B cell (primary cell): ENCODE measurements at regions not wholly inside any gene's neighbourhood (a gene's known extent, or its start where the extent isn't known, plus 50 kb on each side); places are given as distances from the start of the nearest gene placed in this dataset.

ENCODE experiments used
- ATAC-seq: fragments of 200-7000 bp; cut with Tn5 transposase; one replicate; pipeline ENCODE4 v1.10.0; 2021; ENCODE audit warnings: low read depth, mild to moderate bottlenecking, moderate number of reproducible peaks, moderate library complexity
- CTCF ChIA-PET: fragments of 350-600 bp; sonication (Branson Sonifier 250); formaldehyde crosslinking; loops from one replicate; lab custom pipeline; 2021; ENCODE audit warnings: antibody characterized with exemption, inconsistent platforms; lab: Charles Lee
- POLR2A ChIA-PET: fragments of 350-600 bp; sonication (Branson Sonifier 250); formaldehyde crosslinking; loops from one replicate; lab custom pipeline; 2021; ENCODE audit warnings: antibody characterized with exemption; lab: Charles Lee
- DNase-seq: peaks from one replicate; pipeline ENCODE4 v3.0.0; 2013
- H2AFZ ChIP-seq: 2 replicates; pipeline ENCODE4 v1.6.1; 2012; ENCODE audit warnings: mild to moderate bottlenecking, low read depth, low read length; ENCODE audit not compliant: insufficient read depth, poor library complexity, severe bottlenecking
- H3K27ac ChIP-seq, 2 donors: 1 replicate in 1 of 2; 2 replicates in 1 of 2; pipeline ENCODE4 v1.5.1; 2012 to 2013; ENCODE audit warnings: low read length in 2 of 2, mild to moderate bottlenecking in 2 of 2, moderate library complexity in 1 of 2
- H3K27me3 ChIP-seq, 4 experiments: fragments of 200-600 bp in 1 of 4; sonication (generic) in 1 of 4; replicated peaks in 1 of 4; 1 replicate in 2 of 4; 2 replicates in 2 of 4; pipeline versions ENCODE4 v1.6.1 to v1.7.0; 2013 to 2016; ENCODE audit warnings: low read length in 3 of 4, mild to moderate bottlenecking in 2 of 4, mixed read lengths in 1 of 4, moderate library complexity in 1 of 4; ENCODE audit not compliant: insufficient read depth in 4 of 4, control insufficient read depth in 3 of 4; ENCODE audit errors: control extremely low read depth in 1 of 4
- H3K36me3 ChIP-seq, 2 experiments: replicated peaks in 1 of 2; 1 replicate in 1 of 2; 2 replicates in 1 of 2; pipeline versions ENCODE4 v1.6.1 to v1.7.1; 2013; ENCODE audit warnings: low read length in 1 of 2; ENCODE audit not compliant: insufficient read depth in 2 of 2, control insufficient read depth in 1 of 2; ENCODE audit errors: control extremely low read depth in 1 of 2, extremely low read depth in 1 of 2
- H3K4me1 ChIP-seq, 2 donors: fragments of 200-600 bp in 1 of 2; sonication (generic) in 1 of 2; 1 replicate in 1 of 2; 2 replicates in 1 of 2; pipeline versions ENCODE4 v1.5.1 to v1.6.1; 2013 to 2017; ENCODE audit warnings: low read length in 2 of 2; ENCODE audit not compliant: control insufficient read depth in 2 of 2, insufficient read depth in 2 of 2
- H3K4me2 ChIP-seq: replicated peaks from 2 replicates; pipeline ENCODE3; 2012; ENCODE audit warnings: mild to moderate bottlenecking, low read depth, low read length; ENCODE audit not compliant: poor library complexity, severe bottlenecking
- H3K4me3 ChIP-seq, 5 experiments: fragments of 200-600 bp in 1 of 5; sonication (generic) in 1 of 5; 1 replicate in 3 of 5; 2 replicates in 2 of 5; pipeline versions ENCODE4 v1.5.1 to v1.7.0; 2011 to 2016; ENCODE audit warnings: low read length in 4 of 5, mild to moderate bottlenecking in 4 of 5, low read depth in 2 of 5, control low read depth in 1 of 5, moderate library complexity in 1 of 5; ENCODE audit not compliant: insufficient read depth in 1 of 5; ENCODE audit errors: control extremely low read depth in 1 of 5, extremely low read depth in 1 of 5
- H3K79me2 ChIP-seq: fragments of 200-600 bp; sonication (generic); one replicate; pipeline ENCODE4 v1.6.0; 2016; ENCODE audit warnings: low read length; ENCODE audit not compliant: control insufficient read depth, insufficient read depth
- H3K9ac ChIP-seq: fragments of 200-600 bp; sonication (generic); 2 replicates; pipeline ENCODE4 v1.6.1; 2017; ENCODE audit warnings: mild to moderate bottlenecking, low read length, moderate library complexity
- H3K9me3 ChIP-seq, 3 donors: one replicate each; pipeline versions ENCODE4 v1.6.1 to v1.7.1; 2013; ENCODE audit warnings: low read length in 2 of 3; ENCODE audit not compliant: control insufficient read depth in 2 of 3, insufficient read depth in 1 of 3; ENCODE audit errors: control extremely low read depth in 1 of 3
- H4K20me1 ChIP-seq: 2 replicates; pipeline ENCODE4 v1.6.0; 2012; ENCODE audit warnings: mild to moderate bottlenecking, low read length; ENCODE audit not compliant: insufficient read depth, control insufficient read depth, poor library complexity, severe bottlenecking
- H3K27ac Mint-ChIP-seq: one replicate; pipeline ENCODE4 v1.8.0; 2021; ENCODE audit warnings: mixed read lengths
- H3K27me3 Mint-ChIP-seq: one replicate; pipeline ENCODE4 v1.8.0; 2021; ENCODE audit warnings: mixed read lengths
- H3K4me1 Mint-ChIP-seq: one replicate; pipeline ENCODE4 v1.8.0; 2021; ENCODE audit warnings: mixed read lengths
- H3K4me3 Mint-ChIP-seq: one replicate; pipeline ENCODE4 v1.8.0; 2021; ENCODE audit warnings: mixed read lengths
- H3K9me3 Mint-ChIP-seq: one replicate; pipeline ENCODE4 v1.8.0; 2022; ENCODE audit warnings: mixed read lengths; ENCODE audit not compliant: insufficient read depth
- CTCF ChIP-seq: fragments of 200-600 bp; IDR thresholded peaks from one replicate; pipeline ENCODE4 v1.8.0; 2022; ENCODE audit warnings: antibody characterized with exemption, mild to moderate bottlenecking
- EZH2 ChIP-seq: IDR thresholded peaks from 2 replicates; pipeline ENCODE4 v1.6.1; 2012; ENCODE audit warnings: borderline replicate concordance, low read depth, mild to moderate bottlenecking, moderate library complexity, low read length; ENCODE audit not compliant: insufficient read depth, poor library complexity, severe bottlenecking
- WGBS: methylation state at CpG from one replicate; pipeline ENCODE4 v1.1.5; 2013; ENCODE audit warnings: missing lambda C conversion rate; ENCODE audit not compliant: insufficient coverage; 5-methylcytosine and 5-hydroxymethylcytosine counted together
- intact Hi-C: fragments of 100-400 bp; cut with micrococcal nuclease; formaldehyde crosslinking; loops from one replicate; pipeline ENCODE4 v1.10.0; 2022

GRCh38 chr9:135020481-135021392, 66.7 kb upstream of the OLFM1 start:
- intact Hi-C loops, result no loop called here
- no peak for TF ChIP-seq EZH2
- TF ChIP-seq CTCF, result no peak
- ATAC-seq, result no peak
- Histone ChIP-seq H4K20me1 (no peaks in the 10 kb centered on the region), H3K27ac (no peak overlapping the region), H3K9me3 (no peaks in the 10 kb centered on the region), H3K4me1 (no peaks in the 10 kb centered on the region), H3K4me3 (no peak overlapping the region), H3K4me2 (no peak overlapping the region), H3K27me3 (no peaks in the 10 kb centered on the region), H3K79me2 (no peaks in the 10 kb centered on the region), H2AFZ (no peak overlapping the region), H3K36me3 (no peaks in the 10 kb centered on the region), H3K9ac (no peak overlapping the region)
- no peak overlapping the region for H3K27ac Mint-ChIP-seq
- ChIA-PET POLR2A (no interaction called here), CTCF (no interaction called here)
- peaks cover 22% of the 10 kb centered on the region for H3K27me3 Mint-ChIP-seq
- H3K9me3 Mint-ChIP-seq, result no peaks in the 10 kb centered on the region
- no peaks in the 10 kb centered on the region for H3K4me1 Mint-ChIP-seq
- no peak for DNase-seq
- 70% methylated on average over 23 of the region's 24 CpGs for WGBS
- H3K4me3 Mint-ChIP-seq, result no peak overlapping the region

- no peaks in the 10 kb centered on the region for H3K79me2 ChIP-seq
- ATAC-seq (no peak), DNase-seq (no peak)
- ChIA-PET POLR2A (no interaction called here), CTCF (no interaction called here)
- H3K27me3 Mint-ChIP-seq, result peaks cover 21% of the 10 kb centered on the region
- no peaks in the 10 kb centered on the region for H3K4me1 ChIP-seq
- TF ChIP-seq EZH2 (no peak), CTCF (no peak)
- H3K27ac Mint-ChIP-seq, result no peak overlapping the region
- H3K9me3 ChIP-seq, result no peaks in the 10 kb centered on the region
- no peaks in the 10 kb centered on the region for H3K4me1 Mint-ChIP-seq
- no peak overlapping the region for H3K27ac ChIP-seq
- WGBS, result 89% methylated on average over 8 of the region's 8 CpGs
- no peak overlapping the region for H3K4me3 ChIP-seq
- no peaks in the 10 kb centered on the region for H4K20me1 ChIP-seq
- H3K36me3 ChIP-seq, result no peaks in the 10 kb centered on the region
- no peak overlapping the region for H3K4me2 ChIP-seq
- no peaks in the 10 kb centered on the region for H3K9me3 Mint-ChIP-seq
- no peak overlapping the region for H2AFZ ChIP-seq
- no peaks in the 10 kb centered on the region for H3K27me3 ChIP-seq
- intact Hi-C loops, result no loop called here
- no peak overlapping the region for H3K4me3 Mint-ChIP-seq
- H3K9ac ChIP-seq, result no peak overlapping the region
Observed at GRCh38 chr9:135021393-135021789, 66.1 kb upstream of the OLFM1 start.
